Skeletal muscle tissue (tissue), 3 donors: ENCODE measurements at regions not wholly inside any gene's neighbourhood (a gene's known extent, or its start where the extent isn't known, plus 50 kb on each side); places are given as distances from the start of the nearest gene placed in this dataset.

Experiments
- H3K27ac ChIP-seq: one replicate; pipeline ENCODE4 v1.7.0; 2013; ENCODE audit warnings: mild to moderate bottlenecking, low read depth, low read length, inconsistent platforms
- H3K27me3 ChIP-seq, 3 donors: one replicate each; pipeline ENCODE4 v1.7.0; 2013; ENCODE audit warnings: low read length in 3 of 3; ENCODE audit not compliant: control insufficient read depth in 3 of 3, insufficient read depth in 3 of 3
- H3K36me3 ChIP-seq, 3 donors: one replicate each; pipeline ENCODE4 v1.7.0; 2013; ENCODE audit warnings: low read length in 3 of 3; ENCODE audit not compliant: control insufficient read depth in 3 of 3, insufficient read depth in 3 of 3
- H3K4me1 ChIP-seq, 3 donors: one replicate each; pipeline ENCODE4 v1.7.0; 2013; ENCODE audit warnings: low read length in 3 of 3, mild to moderate bottlenecking in 3 of 3; ENCODE audit not compliant: control insufficient read depth in 3 of 3, insufficient read depth in 3 of 3
- H3K4me3 ChIP-seq, 3 donors: one replicate each; pipeline ENCODE4 v1.7.0; 2013; ENCODE audit warnings: low read length in 3 of 3
- H3K9ac ChIP-seq, 3 donors: one replicate each; pipeline ENCODE4 v1.7.0; 2013; ENCODE audit warnings: low read length in 3 of 3, mild to moderate bottlenecking in 3 of 3, moderate library complexity in 2 of 3, low read depth in 1 of 3
- H3K9me3 ChIP-seq, 3 donors: one replicate each; pipeline ENCODE4 v1.7.0; 2013; ENCODE audit warnings: low read length in 3 of 3; ENCODE audit not compliant: control insufficient read depth in 3 of 3
- donor health status: Osteomylitis.

- H3K27ac ChIP-seq = no peak overlapping the region
- H3K27me3 ChIP-seq = no peaks in the 10 kb centered on the region
- no peak overlapping the region for H3K9ac ChIP-seq
- H3K36me3 ChIP-seq = no peaks in the 10 kb centered on the region
- no peak overlapping the region for H3K4me3 ChIP-seq
- no peaks in the 10 kb centered on the region for H3K4me1 ChIP-seq
- H3K9me3 ChIP-seq = peaks cover 0 to 2% (median 1%) of the 10 kb centered on the region in 3 donors
These were observed 477.0 kb upstream of the MEIS1 start for GRCh38 chr2:65957886-65958285.

- Histone ChIP-seq H3K9ac (no peak overlapping the region), H3K27ac (no peak overlapping the region), H3K9me3 (peaks cover 0 to 2% (median 2%) of the 10 kb centered on the region in 3 donors), H3K4me1 (no peaks in the 10 kb centered on the region), H3K36me3 (no peaks in the 10 kb centered on the region), H3K27me3 (no peaks in the 10 kb centered on the region), H3K4me3 (no peak overlapping the region)
These were observed 477.5 kb upstream of the MEIS1 start for GRCh38 chr2:65957454-65957853.

GRCh38 chr2:65955259-65955658 is 479.7 kb upstream of the MEIS1 start:
- H3K27me3 ChIP-seq = no peaks in the 10 kb centered on the region

GRCh38 chr2:65952966-65953761 is 481.8 kb upstream of the MEIS1 start:
- Histone ChIP-seq H3K4me3 (no peak overlapping the region), H3K27me3 (no peaks in the 10 kb centered on the region), H3K4me1 (no peaks in the 10 kb centered on the region), H3K9ac (no peak overlapping the region), H3K36me3 (no peaks in the 10 kb centered on the region), H3K9me3 (peaks cover 0 to 2% (median 2%) of the 10 kb centered on the region in 3 donors), H3K27ac (no peak overlapping the region)

More at GRCh38 chr2:65955259-65955658, 479.7 kb upstream of the MEIS1 start:
- Histone ChIP-seq H3K36me3 (no peaks in the 10 kb centered on the region), H3K9me3 (peaks cover 0 to 2% (median 2%) of the 10 kb centered on the region in 3 donors), H3K4me3 (no peak overlapping the region), H3K27ac (no peak overlapping the region), H3K9ac (no peak overlapping the region), H3K4me1 (no peaks in the 10 kb centered on the region)

GRCh38 chr2:65944213-65944612 is 490.7 kb upstream of the MEIS1 start:
- H3K27me3 ChIP-seq = no peaks in the 10 kb centered on the region
- H3K36me3 ChIP-seq = no peaks in the 10 kb centered on the region
- no peak overlapping the region for H3K4me3 ChIP-seq
- no peaks in the 10 kb centered on the region for H3K4me1 ChIP-seq
- H3K9me3 ChIP-seq = no peaks in the 10 kb centered on the region
- no peak overlapping the region for H3K9ac ChIP-seq
- H3K27ac ChIP-seq = no peak overlapping the region

GRCh38 chr2:65943099-65943786 is 491.7 kb upstream of the MEIS1 start:
- Histone ChIP-seq H3K4me1 (no peaks in the 10 kb centered on the region), H3K9me3 (no peaks in the 10 kb centered on the region), H3K9ac (no peak overlapping the region), H3K27me3 (no peaks in the 10 kb centered on the region), H3K36me3 (no peaks in the 10 kb centered on the region), H3K27ac (no peak overlapping the region), H3K4me3 (no peak overlapping the region)

- no peak overlapping the region for H3K4me3 ChIP-seq
- H3K27me3 ChIP-seq = no peaks in the 10 kb centered on the region
- H3K4me1 ChIP-seq = no peaks in the 10 kb centered on the region
- H3K27ac ChIP-seq = no peak overlapping the region
- no peaks in the 10 kb centered on the region for H3K36me3 ChIP-seq
- no peak overlapping the region for H3K9ac ChIP-seq
- no peaks in the 10 kb centered on the region for H3K9me3 ChIP-seq
These were observed 494.1 kb upstream of the MEIS1 start for GRCh38 chr2:65940856-65941255.

- H3K9me3 ChIP-seq = no peaks in the 10 kb centered on the region
- no peak overlapping the region for H3K27ac ChIP-seq
- no peaks in the 10 kb centered on the region for H3K27me3 ChIP-seq
- no peaks in the 10 kb centered on the region for H3K4me1 ChIP-seq
- H3K4me3 ChIP-seq = no peak overlapping the region
- H3K9ac ChIP-seq = no peak overlapping the region
- H3K36me3 ChIP-seq = no peaks in the 10 kb centered on the region
These were observed 495.2 kb upstream of the MEIS1 start for GRCh38 chr2:65939687-65940086.

GRCh38 chr2:65937379-65938160 is 497.4 kb upstream of the MEIS1 start:
- Histone ChIP-seq H3K36me3 (no peaks in the 10 kb centered on the region), H3K27me3 (no peaks in the 10 kb centered on the region)

More at GRCh38 chr2:65937379-65938160, 497.4 kb upstream of the MEIS1 start:
- H3K9ac ChIP-seq = no peak overlapping the region
- H3K4me3 ChIP-seq = no peak overlapping the region
- no peaks in the 10 kb centered on the region for H3K4me1 ChIP-seq
- no peak overlapping the region for H3K27ac ChIP-seq
- H3K9me3 ChIP-seq = no peaks in the 10 kb centered on the region
